GM04503 (cell line): ENCODE measurements at regions not wholly inside any gene's neighbourhood (a gene's known extent, or its start where the extent isn't known, plus 50 kb on each side); places are given as distances from the start of the nearest gene placed in this dataset.
"Not testable (repeated sequence)": the region's sequence is repeated elsewhere in the genome, so short reads cannot be mapped to it uniquely, and the experiment has no call there.

Experiments
- DNase-seq: peaks from one replicate; pipeline ENCODE4 v3.0.0-alpha.2; 2012; ENCODE audit warnings: low read depth

GRCh38 chr7:125125315-125125714, 195.7 kb upstream of the POT1 start:
- no peak for DNase-seq

- no peak for DNase-seq
These were observed 192.5 kb upstream of the POT1 start for GRCh38 chr7:125122173-125122572.

- no peak for DNase-seq
These were observed 190.0 kb upstream of the POT1 start for GRCh38 chr7:125119559-125120115.

GRCh38 chr7:125118444-125118843, 188.8 kb upstream of the POT1 start:
- DNase-seq: no peak

GRCh38 chr7:125112850-125113249, 183.2 kb upstream of the POT1 start:
- DNase-seq: no peak

GRCh38 chr7:125099519-125099918, 169.9 kb upstream of the POT1 start:
- DNase-seq: no peak

- DNase-seq: no peak
These were observed 168.8 kb upstream of the POT1 start for GRCh38 chr7:125098377-125098970.

GRCh38 chr7:125090596-125090995, 161.0 kb upstream of the POT1 start:
- no peak for DNase-seq

GRCh38 chr7:125089171-125089570, 159.5 kb upstream of the POT1 start:
- DNase-seq: no peak

GRCh38 chr7:125088555-125088954, 158.9 kb upstream of the POT1 start:
- no peak for DNase-seq

- DNase-seq: no peak
These were observed 155.5 kb upstream of the POT1 start for GRCh38 chr7:125085084-125085483.

GRCh38 chr7:125084196-125084595, 154.6 kb upstream of the POT1 start:
- DNase-seq: no peak

- no peak for DNase-seq
These were observed 144.5 kb upstream of the POT1 start for GRCh38 chr7:125074141-125074540.

GRCh38 chr7:125065546-125065945, 135.9 kb upstream of the POT1 start:
- DNase-seq: no peak

GRCh38 chr7:125065001-125065400, 135.4 kb upstream of the POT1 start:
- no peak for DNase-seq

GRCh38 chr7:125061776-125062397, 132.3 kb upstream of the POT1 start:
- DNase-seq: no peak

GRCh38 chr7:125061083-125061745, 131.6 kb upstream of the POT1 start:
- not testable (repeated sequence) for DNase-seq

GRCh38 chr7:125059861-125060456, 130.3 kb upstream of the POT1 start:
- DNase-seq: no peak

- no peak for DNase-seq
These were observed 128.3 kb upstream of the POT1 start for GRCh38 chr7:125057963-125058362.

GRCh38 chr7:125055376-125055775, 125.8 kb upstream of the POT1 start:
- no peak for DNase-seq

GRCh38 chr7:125046767-125047166, 117.1 kb upstream of the POT1 start:
- no peak for DNase-seq

- DNase-seq: no peak
These were observed 103.9 kb upstream of the POT1 start for GRCh38 chr7:125033506-125033905.

GRCh38 chr7:125032943-125033342, 103.3 kb upstream of the POT1 start:
- DNase-seq: no peak
